ENCODE measurements at regions not wholly inside any gene's neighbourhood (a gene's known extent, or its start where the extent isn't known, plus 50 kb on each side); places are given as distances from the start of the nearest gene placed in this dataset.

DNA sequence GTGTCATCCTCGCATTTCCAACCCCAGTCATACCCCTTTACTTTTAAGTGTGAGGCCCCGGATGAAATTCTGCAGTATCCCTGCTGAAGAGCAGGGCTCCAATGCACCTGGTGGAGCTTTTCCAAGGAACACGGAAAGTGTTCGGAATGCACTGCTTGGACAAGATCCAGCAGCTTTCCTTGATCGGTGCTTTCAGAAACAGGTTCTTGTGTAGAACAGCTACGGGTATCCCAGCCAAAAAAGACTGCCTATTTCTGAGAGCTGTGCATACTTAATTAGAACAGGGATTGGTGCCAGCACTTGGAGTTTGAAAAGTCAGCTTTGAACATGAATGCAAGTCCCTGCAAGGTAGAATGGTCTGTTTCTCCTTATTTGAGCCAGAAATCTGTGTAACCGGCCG, 87.2 kb upstream of the C1QTNF9B start:
- DNase-seq, result no peak

DNA sequence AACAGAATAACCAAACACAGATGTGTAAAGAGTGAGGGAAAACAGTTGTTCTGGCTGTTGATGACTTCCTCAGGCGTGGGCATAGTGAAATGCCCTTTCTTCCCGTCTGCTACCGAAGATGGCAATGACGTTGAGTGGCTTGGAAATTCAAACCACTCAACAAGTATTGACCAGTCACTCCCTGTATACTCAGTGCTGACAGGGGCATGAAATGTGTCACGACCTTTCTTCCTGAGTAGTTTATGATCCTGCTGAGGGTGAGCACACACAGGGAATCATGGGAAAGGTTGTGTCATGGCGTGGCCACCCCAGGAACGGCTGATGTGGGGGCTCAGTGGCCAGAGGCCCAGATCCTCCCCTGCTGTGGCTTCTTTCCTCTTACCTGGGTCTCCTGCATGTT, 87.8 kb upstream of the C1QTNF9B start:
- DNase-seq, result no peak

DNA sequence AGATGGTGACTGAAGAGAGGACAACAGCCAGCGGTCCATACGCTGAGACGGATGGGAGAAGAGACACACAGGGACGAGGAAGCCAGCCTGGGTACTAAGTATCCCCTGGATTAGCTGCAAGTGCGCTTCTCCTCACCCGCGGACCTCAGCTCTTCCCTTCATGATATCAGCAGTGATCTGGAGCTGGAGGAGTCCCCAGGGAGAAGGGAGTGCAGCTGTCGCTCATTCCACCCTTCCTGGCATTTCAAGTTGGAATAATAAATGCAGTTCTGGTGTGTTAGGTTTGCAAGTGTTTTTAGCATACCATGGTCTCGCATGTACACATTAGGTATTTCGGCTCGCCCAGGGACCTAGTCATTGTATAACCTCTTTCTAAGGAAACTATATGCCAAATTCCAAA, 88.5 kb upstream of the C1QTNF9B start:
- no peak for DNase-seq

DNA sequence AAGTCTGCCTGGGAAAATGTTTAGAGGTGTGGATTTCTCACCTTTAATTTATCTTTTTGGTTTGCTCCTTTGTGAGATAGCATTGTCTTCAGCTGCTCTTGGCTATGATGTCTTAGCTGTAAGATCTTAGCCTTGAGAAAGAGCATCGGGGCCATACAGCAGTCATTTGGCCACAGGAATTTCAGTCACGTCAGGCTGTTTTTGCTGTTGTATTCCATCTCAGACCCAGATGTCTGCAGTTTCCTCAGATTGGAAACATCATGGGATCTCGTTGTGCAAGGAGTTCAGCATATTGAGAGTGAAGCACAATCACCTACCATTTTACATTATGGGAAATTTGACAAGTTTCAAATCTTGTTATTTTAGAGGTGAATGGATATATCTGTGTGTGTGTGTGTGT, 89.3 kb upstream of the C1QTNF9B start:
- DNase-seq, result no peak

DNA sequence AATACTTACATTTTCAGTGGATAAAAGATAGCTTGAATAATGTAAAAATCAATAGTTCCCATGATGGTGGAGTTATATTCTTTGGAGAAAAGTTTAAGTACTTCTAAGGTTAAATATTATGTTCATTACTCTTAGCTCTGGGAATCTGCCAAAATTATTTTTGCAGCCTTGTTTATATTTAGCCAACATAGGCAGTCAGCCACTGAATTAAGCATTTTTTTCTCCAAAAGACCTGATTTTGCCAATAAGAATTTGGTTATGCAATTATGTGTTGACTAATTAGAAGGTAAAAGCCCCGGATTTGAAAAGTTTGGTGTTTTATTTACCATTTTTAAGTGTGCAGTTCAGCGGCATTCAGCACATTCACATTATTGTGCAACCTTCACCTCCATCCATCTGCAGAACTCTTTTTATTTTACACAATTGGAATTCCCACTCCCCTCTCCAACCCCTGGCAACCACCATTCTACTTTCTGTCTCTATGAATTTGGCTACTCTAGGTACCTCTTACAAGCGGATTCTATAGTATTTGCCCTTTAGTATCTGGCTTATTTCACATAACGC, 90.1 kb upstream of the C1QTNF9B start:
- DNase-seq, result no peak

DNA sequence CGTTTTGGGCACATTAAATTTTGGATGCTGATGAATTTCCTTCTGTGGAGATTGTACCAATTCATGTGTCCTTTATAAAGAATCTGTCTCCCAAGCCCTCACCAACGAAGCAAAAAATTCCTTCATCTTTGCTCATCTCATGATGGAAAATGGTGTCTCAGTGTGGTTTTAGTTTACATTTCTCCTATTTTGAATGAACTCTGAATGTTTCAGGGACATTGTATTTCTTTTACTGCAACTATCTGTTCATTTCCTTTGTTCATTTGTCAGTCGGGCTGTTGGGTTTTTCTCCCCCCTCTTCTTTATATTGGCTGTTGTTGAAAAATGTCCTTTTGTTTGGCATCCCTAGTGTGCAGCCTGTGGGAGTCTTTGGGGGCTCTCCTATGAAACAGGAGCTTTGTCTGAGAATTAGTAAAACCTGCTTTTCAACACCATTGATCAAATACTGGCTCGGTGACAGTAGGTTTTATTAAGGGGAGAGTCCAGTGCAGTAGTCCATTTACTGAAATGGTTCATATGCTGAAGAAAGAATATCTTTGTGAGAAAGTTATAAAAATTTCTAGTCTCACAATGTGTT, 91.3 kb upstream of the C1QTNF9B start:
- DNase-seq, result no peak

DNA sequence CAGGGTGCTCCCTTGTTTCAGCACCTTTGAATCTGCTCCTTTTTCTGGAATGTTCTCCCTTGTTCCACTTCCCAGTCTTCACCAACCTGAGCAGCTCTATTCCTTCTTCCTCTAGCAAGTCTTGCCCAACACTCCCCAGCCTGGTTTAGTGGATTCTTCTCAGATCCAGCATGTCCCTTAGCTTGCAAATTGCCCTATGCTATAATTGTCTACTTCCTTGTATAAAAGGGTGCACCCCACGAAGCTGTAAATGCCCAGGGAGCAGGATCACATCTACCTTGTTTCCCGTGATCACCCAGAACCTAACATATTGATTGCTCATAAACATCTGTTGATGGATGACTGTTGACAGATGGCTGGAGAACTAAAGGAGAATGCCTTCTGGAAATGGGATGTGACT, 93.2 kb upstream of the C1QTNF9B start:
- no peak for DNase-seq

DNA sequence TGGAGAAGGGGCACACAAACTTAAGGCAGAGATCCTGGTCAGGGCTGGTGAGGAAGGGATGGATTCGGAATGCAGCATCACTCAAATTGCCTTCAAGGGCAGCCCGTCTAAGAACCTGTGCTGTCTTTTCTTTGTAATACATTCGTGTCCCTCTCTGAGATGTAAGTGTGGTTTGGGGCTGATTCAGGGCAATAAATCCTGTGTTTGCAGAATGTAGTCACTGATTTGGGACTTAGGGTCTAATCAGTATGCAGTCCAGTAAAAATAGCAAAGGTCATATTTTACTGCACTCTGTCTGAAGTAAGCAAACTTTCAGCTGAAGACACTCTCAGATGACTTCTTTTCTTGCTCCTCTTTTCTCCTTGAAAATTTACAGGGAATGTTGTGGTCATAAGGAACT, 93.8 kb upstream of the C1QTNF9B start:
- no peak for DNase-seq

DNA sequence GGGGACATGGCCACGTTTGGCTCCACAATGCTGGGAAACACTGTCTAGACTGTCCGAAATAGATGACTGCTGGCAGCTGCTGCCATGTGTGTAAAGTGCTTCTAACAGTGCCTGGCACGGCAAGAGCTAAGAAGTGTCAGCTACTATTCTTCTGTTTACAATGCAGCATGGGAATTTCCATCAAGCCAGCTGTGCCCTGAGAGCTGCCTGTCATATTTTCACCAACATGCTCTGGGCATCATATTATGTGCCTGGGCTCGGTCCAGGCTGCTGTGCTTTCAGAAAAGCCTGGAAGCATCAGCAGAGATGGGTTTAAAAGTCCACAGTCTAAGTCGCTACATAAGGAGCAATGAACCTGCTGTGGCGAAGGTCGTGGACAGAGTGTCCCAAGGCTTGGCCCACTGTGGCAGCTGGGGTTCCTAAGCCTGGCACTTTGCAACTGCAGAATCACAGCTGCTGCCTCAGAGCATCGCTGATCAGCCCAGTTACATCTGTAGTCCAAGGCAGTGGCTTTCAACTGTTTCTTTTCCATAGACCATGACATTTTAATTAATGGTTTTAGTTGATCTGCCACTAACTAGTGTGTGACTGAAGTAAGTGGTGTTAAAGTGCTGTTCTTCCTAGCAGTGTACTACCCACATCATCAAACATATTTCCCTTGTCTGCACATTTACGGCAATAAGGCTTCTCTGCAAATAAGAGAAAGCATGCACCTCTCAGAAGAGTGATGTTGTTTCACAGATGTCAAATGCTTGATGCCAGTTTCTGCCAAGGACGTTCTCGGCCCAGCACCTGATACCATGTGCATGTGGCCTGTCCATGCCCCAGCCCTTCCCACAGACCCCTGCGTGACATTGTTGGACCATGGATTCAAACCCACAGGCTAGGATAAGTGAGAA, 95.7 kb upstream of the C1QTNF9B start:
- DNase-seq, result no peak

DNA sequence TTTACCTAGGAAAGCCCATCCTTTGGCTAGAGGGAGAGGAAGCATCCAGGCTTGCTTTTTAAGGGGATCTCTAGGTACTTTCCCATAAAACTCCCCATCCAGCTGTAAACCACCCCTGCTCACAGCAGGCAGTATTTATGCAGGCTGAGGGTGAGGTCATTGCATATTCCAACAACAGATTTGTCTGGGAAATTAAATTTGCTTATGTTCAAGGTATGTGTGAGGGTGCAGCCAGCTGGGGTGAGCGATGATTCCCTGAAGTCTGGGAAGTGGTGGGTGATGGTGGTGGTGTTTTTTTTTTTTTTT, 96.3 kb upstream of the C1QTNF9B start:
- DNase-seq, result no peak

DNA sequence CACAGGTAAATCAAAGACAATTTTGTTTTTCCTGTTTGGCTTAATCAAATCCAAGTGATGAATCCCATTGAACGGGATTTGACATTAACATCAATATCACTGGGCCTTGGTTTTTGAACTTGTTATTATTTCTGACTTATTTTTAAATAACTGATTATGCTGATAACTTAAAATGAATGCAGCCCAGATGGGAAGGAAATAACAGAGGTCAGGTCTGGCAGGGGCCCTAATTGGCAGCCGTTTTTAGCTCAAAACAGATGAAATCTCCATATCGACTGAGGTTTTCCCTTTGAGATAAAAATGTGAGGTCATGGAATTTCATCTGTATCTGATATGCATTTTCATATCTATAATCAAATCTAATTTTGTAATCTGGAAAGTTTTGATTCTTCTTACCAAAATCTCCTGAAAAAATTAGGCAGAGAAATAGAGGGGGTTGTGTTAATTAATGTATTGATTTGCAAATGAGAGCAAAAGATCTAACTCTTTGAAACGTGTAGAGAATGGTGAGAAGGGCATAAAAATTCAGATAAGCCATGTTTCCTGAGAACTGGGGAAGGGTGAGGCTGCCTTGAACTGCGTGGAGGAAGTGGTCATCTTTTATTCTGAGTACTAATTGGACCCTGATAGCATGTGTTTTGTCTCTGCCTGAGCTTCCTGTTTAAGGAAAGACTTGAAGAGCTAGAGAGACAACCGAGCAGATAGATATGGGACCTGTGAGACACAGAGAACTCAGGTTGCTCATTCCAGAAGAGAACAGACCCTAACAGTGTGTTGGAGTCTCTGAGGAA, 98.2 kb upstream of the C1QTNF9B start:
- DNase-seq, result no peak

DNA sequence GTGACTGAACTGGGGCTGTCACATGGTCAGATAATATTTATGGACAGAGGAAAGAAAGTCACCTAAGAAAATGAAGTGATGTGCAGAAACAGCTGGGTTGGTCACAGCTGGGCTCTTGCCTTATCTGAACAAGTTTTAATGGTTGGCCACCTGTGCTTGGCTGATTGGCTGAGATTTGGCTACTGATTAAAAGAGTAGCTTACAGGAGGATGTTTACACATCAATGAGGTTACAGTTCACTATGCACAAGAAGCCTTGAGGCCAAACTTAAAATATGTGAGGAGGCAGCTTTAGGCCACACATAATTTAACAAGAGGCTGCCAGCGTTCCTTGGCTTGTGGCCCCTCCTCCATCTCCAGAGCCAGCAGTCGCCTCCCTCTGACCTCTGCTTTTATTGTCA, 99.2 kb upstream of the C1QTNF9B start:
- no peak for DNase-seq

DNA sequence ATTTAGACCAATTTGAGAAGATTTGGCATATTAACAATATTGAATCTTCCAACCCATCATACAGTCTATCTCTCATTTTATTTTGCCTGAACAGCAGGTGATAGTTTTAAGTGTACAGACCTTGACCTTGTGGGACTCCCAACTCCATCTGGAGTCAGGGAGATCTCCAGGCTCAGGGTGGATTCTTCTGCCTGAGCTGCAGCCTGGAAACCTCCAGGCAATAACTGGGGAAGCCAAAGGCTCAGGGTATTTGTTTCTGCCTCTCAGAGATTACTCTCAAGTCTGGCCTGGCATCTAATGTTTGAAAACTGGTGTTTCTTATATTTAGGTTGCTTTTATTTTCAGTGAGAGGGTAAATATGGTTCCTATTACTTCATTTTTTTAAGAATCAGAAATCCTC, 102.1 kb upstream of the C1QTNF9B start:
- no peak for DNase-seq

DNA sequence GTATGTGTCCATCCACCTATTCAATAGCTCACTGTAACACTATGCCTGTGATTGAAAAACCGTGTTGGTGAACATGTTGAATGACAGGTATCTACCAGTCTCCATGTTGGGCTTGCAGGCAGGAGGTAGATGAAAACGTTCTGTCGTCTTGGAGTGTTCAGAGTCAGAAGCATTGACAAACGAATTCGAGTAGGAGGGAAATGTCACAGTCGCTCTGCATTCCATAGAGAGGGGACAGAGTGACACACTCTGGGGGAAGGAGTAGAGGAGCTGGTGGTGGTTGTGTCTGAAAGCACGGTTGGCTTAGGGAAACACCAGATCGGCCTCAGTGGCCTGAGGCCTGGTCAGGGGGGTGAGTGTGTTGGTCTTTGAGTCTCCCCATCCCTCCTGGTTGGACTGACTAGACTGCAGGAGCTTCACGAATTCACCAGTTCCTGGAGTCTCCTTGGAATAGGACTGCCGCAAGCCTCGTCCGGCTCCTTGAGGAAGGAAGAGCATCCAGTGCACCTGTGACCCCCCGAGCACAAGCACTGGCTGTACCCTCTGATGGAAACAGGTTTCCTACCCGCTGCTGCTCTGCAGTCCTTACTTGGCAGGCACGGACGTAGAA, 105.0 kb upstream of the C1QTNF9B start:
- no peak for DNase-seq

DNA sequence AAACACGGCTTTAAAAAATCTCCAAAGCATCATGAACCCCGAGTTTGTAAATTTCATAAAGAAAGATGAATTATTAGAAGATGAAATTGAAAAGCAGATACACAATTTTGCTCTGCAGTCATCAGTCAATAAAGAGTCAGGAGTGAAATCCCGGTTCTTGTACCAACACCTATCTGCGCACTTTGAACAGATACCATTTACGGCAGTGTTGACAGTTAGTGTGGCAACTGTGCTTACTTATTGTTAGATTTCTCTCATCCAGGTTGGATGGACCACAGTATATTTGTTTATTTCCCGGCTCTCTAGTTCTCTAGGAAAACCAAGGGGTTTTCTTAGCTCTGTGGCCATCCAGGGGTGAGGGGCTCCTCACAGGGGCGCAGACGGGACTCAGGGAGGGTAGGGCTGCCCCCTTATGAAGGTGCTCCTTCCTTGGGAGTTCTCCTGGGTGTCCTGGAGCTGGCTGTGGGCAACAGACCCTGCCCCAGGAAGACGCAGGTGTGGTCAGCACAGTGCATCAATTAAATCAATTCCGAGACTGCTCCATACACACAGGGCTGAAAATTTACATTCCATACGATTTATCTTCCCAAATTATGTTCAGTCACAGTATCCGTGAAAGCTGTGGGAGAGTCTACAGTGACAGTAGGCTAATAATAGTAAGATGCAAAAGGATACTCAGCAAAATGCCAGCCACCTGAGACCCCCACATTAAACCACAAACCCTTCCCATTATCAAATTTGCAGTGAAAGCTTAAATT, 107.0 kb upstream of the C1QTNF9B start:
- no peak for DNase-seq

DNA sequence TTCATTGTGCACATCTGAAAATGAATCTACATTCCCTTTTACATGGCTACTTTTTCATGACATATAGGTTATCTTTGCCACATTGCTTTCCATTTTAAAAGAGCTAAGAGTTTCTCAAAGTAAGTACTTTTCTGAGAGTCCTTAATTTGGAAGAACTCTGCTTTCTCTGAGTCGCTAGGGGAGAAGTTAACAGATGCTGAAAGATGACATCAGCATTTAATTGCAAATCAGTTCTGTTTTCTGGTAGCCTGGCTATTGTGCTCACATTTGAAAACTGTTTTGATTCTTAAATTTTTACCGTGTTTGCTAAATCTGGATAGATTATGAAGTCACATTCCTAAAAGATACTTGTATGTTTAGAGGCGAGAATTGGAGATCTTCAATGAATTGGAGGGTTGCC, 107.7 kb upstream of the C1QTNF9B start:
- no peak for DNase-seq

DNA sequence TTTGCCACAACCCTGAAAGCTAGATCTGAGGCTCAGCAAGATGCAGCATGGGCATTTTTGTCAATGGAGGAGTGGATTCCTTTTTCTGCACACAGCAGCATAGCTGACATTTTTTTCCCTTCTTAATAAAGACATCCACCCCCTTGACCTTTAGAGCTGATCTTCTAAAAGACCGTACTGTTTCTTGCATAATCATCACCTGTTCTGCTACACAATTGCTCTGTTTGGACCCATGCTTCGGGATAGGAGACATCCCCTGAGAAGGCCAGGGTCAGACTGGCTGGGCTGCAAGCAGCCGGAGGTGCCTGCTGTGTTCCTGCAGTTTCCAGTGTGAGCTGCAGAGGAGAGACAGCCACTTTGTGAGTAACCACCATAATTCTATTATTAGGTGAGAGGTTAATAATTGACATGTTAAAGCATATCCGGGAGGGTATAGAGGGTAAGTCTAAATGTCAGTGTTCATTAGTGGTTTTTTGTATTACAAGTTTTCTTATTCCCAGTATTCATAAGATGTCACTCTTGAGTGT, 108.5 kb upstream of the C1QTNF9B start:
- DNase-seq, result no peak

DNA sequence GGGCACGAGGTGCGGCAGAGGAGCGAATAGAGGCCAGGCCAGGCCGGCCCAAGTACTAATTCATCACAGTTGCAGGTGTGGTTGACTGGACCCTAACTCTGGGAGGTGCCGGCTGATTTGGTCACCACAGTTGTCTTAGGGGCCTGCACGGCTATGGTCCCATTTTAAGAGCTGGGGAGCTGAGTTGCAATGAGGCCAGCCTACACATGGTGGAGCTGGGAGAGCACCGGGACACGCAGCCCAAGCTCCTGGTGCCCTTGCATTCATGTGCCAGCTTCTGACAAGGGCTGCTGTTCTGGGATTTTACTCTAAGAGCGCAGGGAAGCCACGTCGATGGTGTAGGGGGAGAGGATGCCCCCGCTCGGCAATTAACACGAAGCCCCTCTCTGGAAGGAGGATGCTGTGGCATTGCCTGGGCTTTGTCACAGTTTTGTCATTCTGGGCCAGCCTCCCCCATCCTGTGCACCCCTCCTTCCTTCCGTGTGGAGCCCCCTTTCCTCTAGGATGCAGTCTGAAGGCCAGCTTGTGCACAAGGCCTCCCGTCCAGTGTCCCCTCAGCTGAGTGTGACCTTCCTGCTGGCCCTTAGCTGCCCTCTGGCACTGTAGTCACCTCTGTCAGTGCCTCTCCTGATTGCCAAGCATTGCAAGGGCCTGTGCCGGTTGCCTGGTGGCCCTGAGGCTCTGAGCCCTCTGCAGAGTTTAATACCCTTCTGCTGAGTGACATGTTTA, 109.4 kb upstream of the C1QTNF9B start:
- DNase-seq, result no peak

DNA sequence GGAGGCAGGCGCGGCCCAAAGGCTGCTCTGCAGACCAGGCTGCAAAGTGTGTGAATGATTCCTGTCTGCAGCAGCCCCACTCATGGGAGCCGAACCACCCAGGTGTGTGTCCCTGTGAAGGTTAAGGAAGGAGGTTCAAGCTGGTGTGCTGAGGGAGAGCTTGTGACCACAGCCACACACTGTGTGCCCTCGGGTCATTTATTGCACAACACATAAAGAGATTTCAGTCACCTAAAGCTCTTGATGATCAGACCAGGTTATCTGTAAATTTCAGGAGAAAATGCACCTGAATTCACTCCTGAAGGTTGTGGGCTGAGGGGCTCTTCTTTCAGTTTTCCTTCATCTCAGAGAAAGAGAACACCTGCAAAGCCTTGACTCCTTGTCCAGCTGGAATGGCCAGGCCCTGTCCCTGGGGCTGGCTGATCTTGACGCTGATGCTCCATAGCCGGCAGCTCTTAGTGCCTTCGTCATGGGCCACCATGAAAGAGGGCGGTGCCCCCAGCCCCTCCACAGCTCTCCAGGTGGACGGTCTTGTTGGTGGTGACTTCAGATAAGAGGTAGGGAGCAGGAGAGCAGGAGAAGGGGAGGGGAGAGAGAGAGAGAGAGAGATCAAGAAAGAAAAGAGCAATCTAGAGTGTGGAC, 110.8 kb upstream of the C1QTNF9B start:
- DNase-seq, result no peak

DNA sequence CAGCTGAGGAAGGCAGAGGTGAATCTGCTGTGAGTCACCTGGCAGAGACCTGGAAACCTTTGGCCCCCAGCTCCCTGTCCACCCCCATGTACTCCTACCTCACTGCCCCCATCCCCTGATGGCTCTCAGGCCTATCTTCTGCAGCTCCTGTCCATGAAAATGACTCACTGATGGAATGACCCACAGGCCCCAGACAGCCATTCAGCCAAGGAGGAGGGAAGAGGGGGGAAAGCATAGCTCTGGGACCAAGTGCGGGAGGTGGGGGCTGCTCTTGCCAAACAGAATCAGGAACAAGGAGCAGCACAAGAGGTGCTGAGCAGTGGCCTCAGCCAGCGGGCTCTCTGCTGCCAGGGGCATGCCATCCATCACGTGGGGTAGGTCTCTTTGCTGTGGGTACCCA, 111.4 kb upstream of the C1QTNF9B start:
- no peak for DNase-seq

DNA sequence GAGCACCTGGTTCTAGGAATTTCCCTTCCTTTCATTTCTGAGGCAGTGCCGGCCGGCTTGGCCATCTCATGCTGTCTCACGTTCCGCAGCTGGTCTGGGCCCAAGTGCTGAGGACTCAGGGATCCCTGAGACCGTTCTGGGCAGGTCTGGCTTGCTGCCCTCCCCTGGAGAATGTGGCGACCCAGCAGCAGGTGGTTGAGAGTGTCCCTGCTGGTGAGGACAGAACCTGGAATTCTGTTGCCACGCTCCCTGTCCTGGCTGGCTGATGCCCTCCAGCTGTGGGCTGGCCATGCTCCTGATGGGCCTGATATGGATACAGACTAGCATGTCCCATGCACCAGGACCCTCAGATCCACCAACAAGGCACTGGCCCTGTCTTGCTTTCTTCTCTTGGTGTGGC, 114.0 kb upstream of the C1QTNF9B start:
- DNase-seq, result no peak

Data from activated CD4-positive, alpha-beta T cell treated with anti-CD3 and anti-CD28 coated beads, Interleukin-2, amount 50 U/mL, for 16 hours (primary cell).